OCI-LY3 (cell line): ENCODE measurements at regions not wholly inside any gene's neighbourhood (a gene's known extent, or its start where the extent isn't known, plus 50 kb on each side); places are given as distances from the start of the nearest gene placed in this dataset.
"Not testable (repeated sequence)": the region's sequence is repeated elsewhere in the genome, so short reads cannot be mapped to it uniquely, and the experiment has no call there.

ENCODE experiments used
- H2AFZ ChIP-seq: fragments of 200-600, 300-600 bp; shearing (Covaris generic); 2 replicates; pipeline ENCODE4 v1.6.0; 2014; ENCODE audit warnings: antibody characterized with exemption, low read depth, low read length
- H3K27ac ChIP-seq: fragments of 200-600, 300-600 bp; sonication (generic); 2 replicates; pipeline ENCODE4 v1.5.1; 2014; ENCODE audit warnings: mild to moderate bottlenecking, low read length, moderate library complexity, mixed read lengths
- H3K27me3 ChIP-seq: fragments of 200-600, 300-600 bp; sonication (generic); 2 replicates; pipeline ENCODE4 v1.6.1; 2014; ENCODE audit warnings: low read depth, low read length, mixed read lengths
- H3K36me3 ChIP-seq: fragments of 200-600, 300-600 bp; sonication (generic); replicated peaks from 2 replicates; pipeline ENCODE3; 2014; ENCODE audit warnings: low read depth, low read length, mixed read lengths
- H3K4me1 ChIP-seq: fragments of 300-600, 200-600 bp; sonication (generic); 2 replicates; pipeline ENCODE4 v1.6.1; 2014; ENCODE audit warnings: low read length, mixed read lengths
- H3K4me2 ChIP-seq: fragments of 200-600, 300-600 bp; sonication (generic); 2 replicates; pipeline ENCODE4 v1.6.1; 2014; ENCODE audit warnings: low read length, mixed read lengths
- H3K4me3 ChIP-seq: fragments of 300-600, 200-600 bp; sonication (generic); 2 replicates; pipeline ENCODE4 v1.5.1; 2014; ENCODE audit warnings: antibody characterized with exemption, mild to moderate bottlenecking, low read length, moderate library complexity
- H3K79me2 ChIP-seq: fragments of 300-600, 200-600 bp; shearing (Covaris generic); 2 replicates; pipeline ENCODE4 v1.6.1; 2014; ENCODE audit warnings: mild to moderate bottlenecking, low read length, mixed read lengths
- H3K9ac ChIP-seq: fragments of 300-600, 200-600 bp; shearing (Covaris generic); 2 replicates; pipeline ENCODE4 v1.6.0; 2014; ENCODE audit warnings: mild to moderate bottlenecking, low read length, moderate library complexity
- H3K9me3 ChIP-seq: fragments of 200-600, 300-600 bp; shearing (Covaris generic); 2 replicates; pipeline ENCODE4 v1.6.1; 2014; ENCODE audit warnings: low read length, mixed read lengths; ENCODE audit not compliant: insufficient read depth
- H4K20me1 ChIP-seq: fragments of 200-600, 300-600 bp; sonication (generic); 2 replicates; pipeline ENCODE4 v1.6.1; 2016; ENCODE audit warnings: low read length, mixed read lengths; ENCODE audit not compliant: insufficient read depth
- CTCF ChIP-seq: fragments of 200-600, 300-600 bp; sonication (generic); IDR thresholded peaks from 2 replicates; pipeline ENCODE4 v1.5.1; 2014; ENCODE audit warnings: antibody characterized with exemption, low read length, low read depth
- EZH2phosphoT487 ChIP-seq: fragments of 200-600 bp; shearing (Covaris generic); IDR thresholded peaks from 2 replicates; pipeline ENCODE4 v1.6.1; 2018; ENCODE audit warnings: antibody characterized with exemption, mixed run types, low read depth

- H4K20me1 ChIP-seq: no peaks in the 10 kb centered on the region
- TF ChIP-seq EZH2phosphoT487: no peak
- no peak for TF ChIP-seq CTCF
- no peak overlapping the region for H2AFZ ChIP-seq
- H3K36me3 ChIP-seq: no peaks in the 10 kb centered on the region
- H3K4me3 ChIP-seq: no peak overlapping the region
- no peak overlapping the region for H3K9ac ChIP-seq
- H3K4me2 ChIP-seq: no peak overlapping the region
- no peaks in the 10 kb centered on the region for H3K4me1 ChIP-seq
- H3K27me3 ChIP-seq: no peaks in the 10 kb centered on the region
- H3K79me2 ChIP-seq: no peaks in the 10 kb centered on the region
- H3K27ac ChIP-seq: no peak overlapping the region
- H3K9me3 ChIP-seq: no peaks in the 10 kb centered on the region
Measured at GRCh38 chr21:19475525-19475924, 1071.9 kb upstream of the TMPRSS15 start.

- no peak overlapping the region for H3K4me3 ChIP-seq
- H3K4me2 ChIP-seq: no peak overlapping the region
- H3K79me2 ChIP-seq: no peaks in the 10 kb centered on the region
- H3K9me3 ChIP-seq: no peaks in the 10 kb centered on the region
- TF ChIP-seq EZH2phosphoT487 (no peak), CTCF (no peak)
- H3K27ac ChIP-seq: no peak overlapping the region
- H3K27me3 ChIP-seq: no peaks in the 10 kb centered on the region
- no peaks in the 10 kb centered on the region for H3K36me3 ChIP-seq
- H2AFZ ChIP-seq: no peak overlapping the region
- H3K9ac ChIP-seq: no peak overlapping the region
- no peaks in the 10 kb centered on the region for H4K20me1 ChIP-seq
- H3K4me1 ChIP-seq: peaks cover 8% of the 10 kb centered on the region; the same call in 1 of the 2 replicates
Measured at GRCh38 chr21:19489930-19490329, 1086.3 kb upstream of the TMPRSS15 start.

GRCh38 chr21:19490481-19490880, 1086.9 kb upstream of the TMPRSS15 start:
- H3K4me1 ChIP-seq: peaks cover 8% of the 10 kb centered on the region; the same call in 1 of the 2 replicates
- H3K9ac ChIP-seq: no peak overlapping the region
- TF ChIP-seq CTCF (no peak), EZH2phosphoT487 (no peak)
- H3K4me3 ChIP-seq: no peak overlapping the region
- no peak overlapping the region for H3K27ac ChIP-seq
- no peaks in the 10 kb centered on the region for H3K27me3 ChIP-seq
- H3K4me2 ChIP-seq: no peak overlapping the region
- no peaks in the 10 kb centered on the region for H3K79me2 ChIP-seq
- H2AFZ ChIP-seq: no peak overlapping the region
- no peaks in the 10 kb centered on the region for H3K36me3 ChIP-seq
- no peaks in the 10 kb centered on the region for H4K20me1 ChIP-seq
- H3K9me3 ChIP-seq: no peaks in the 10 kb centered on the region

- not testable (repeated sequence) for H4K20me1 ChIP-seq, H3K4me1 ChIP-seq, H3K4me2 ChIP-seq, H3K27me3 ChIP-seq, H3K79me2 ChIP-seq, H3K9ac ChIP-seq, H2AFZ ChIP-seq, H3K27ac ChIP-seq, H3K4me3 ChIP-seq, H3K9me3 ChIP-seq, H3K36me3 ChIP-seq
Measured at GRCh38 chr21:19493437-19494241, 1090.1 kb upstream of the TMPRSS15 start.
